GM19395 (cell line): ENCODE measurements at regions not wholly inside any gene's neighbourhood (a gene's known extent, or its start where the extent isn't known, plus 50 kb on each side); places are given as distances from the start of the nearest gene placed in this dataset.
"Not testable (repeated sequence)": the region's sequence is repeated elsewhere in the genome, so short reads cannot be mapped to it uniquely, and the experiment has no call there.

Source experiments
- ATAC-seq: cut with Tn5 transposase; IDR thresholded peaks from one replicate; pipeline ENCODE4 v1.9.1; 2021; ENCODE audit warnings: mild to moderate bottlenecking, moderate library complexity; ENCODE audit not compliant: unreplicated experiment

DNA sequence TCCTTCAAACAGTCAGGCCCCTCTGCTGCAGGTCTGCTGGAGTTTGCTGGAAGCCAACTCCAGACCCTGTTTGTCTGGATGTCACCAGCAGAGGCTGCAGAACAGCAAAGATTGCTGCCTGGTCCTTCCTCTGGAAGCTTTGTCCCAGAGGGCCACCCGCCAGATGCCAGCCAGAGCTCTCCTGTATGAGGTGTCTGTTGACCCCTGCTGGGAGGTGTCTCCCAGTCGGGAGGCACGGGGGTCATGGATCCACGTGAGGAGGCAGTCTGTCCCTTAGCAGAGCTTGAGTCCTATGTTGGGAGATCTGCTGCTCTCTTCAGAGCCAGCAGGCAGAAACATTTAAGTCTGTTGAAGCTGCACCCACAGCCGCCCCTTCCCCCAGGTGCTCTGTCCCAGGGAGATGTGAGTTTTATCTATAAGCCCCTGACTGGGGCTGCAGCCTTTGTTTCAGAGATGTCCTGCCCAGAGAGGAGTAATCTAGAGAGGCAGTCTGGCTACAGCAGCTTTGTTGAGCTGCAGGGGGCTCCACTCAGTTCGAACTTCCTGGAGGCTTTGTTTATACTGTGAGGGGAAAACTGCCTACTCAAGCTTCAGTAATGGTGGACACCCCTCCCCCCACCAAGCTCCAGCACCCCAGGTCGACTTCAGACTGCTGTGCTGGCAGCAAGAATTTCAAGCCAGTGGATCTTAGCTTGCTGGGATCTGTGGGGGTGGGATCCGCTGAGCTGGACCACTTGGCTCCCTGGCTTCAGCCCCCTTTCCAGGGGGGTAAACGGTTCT is 72.1 kb downstream of the OGFRL1 start:
- ATAC-seq = not testable (repeated sequence)

DNA sequence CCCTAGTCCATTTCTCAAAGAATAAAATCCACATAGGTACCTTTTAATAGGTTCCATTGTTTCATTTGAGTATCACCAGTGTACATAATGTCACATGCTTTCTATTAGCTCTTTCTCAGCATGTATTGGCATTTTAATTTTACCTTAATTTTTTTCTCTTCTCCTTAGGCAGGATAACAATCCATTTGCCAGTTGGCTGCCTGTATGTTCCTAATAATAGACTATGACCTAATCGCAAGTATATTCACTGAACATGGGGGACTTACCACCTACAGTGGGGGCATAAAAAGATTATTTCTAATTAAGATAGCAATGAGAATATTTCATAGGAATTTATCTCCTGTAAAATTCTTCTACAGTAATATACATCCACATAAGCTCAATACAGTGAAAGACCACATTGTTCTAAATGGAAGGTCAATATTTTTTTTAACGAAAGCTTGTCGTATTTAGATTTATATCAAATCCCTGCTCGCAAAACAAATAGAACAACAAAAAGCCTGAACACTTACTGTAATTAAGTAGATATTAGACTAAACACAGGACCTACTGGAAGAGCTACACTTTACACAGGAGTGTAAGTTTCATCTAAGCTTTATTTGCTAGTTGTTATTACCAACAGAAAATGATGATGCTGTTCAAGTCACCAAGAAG is 76.4 kb downstream of the OGFRL1 start:
- ATAC-seq = no peak

DNA sequence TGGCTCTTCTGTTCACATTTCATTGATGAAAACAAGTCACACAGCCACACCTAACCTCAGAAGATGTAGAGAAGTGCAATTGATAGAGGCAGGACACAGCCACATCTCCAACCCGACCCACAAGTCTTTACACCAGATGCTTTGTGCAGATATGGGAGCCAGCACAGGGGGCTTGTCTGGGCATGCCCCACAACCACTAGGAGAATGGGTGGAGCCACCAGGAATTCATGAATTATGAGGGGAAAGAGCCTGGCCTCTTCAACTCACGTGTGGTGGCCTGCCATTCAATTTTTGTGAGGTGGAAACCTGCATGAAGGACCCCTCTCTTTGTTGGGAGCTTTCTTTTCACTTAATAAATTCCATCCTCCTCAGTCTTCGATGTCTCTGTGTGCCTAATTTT is 79.1 kb downstream of the OGFRL1 start:
- ATAC-seq = no peak

DNA sequence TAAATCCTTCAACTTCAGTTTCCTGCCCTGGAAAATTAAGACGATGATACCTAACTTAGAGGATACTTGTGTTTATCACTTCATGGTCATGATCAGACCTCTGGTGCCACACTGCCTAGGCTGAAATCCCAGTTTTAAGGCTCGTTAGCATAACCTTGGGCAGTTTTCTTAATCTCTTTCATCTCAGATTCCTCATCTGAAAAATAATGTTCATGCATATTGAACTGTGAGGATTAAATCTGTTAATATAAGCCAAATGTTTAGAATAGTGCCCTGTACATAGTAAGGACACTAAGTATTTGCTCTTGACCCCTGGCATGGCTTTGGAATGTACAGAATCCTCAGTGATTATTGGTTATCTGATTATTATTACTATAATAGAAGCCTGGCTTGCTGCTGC is 79.7 kb downstream of the OGFRL1 start:
- ATAC-seq = no peak

DNA sequence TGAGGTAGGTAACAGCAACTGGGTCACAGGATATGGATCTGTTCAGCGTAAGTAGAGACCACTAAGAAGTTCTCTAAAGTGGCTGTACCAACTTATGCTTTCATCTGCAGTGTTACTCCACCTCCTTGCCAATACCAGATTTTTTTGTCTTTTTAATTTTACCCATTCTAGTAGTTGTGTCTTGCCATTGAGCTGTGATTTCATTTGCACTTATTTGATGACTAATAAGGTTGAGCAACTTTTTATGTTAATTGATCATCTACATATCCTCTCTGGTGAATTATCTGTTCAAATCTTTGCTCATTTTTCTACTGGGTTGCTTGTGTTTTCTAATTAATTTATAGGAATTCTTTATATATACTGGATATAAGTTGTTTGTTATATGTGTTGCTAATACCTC is 82.9 kb downstream of the OGFRL1 start:
- no peak for ATAC-seq

DNA sequence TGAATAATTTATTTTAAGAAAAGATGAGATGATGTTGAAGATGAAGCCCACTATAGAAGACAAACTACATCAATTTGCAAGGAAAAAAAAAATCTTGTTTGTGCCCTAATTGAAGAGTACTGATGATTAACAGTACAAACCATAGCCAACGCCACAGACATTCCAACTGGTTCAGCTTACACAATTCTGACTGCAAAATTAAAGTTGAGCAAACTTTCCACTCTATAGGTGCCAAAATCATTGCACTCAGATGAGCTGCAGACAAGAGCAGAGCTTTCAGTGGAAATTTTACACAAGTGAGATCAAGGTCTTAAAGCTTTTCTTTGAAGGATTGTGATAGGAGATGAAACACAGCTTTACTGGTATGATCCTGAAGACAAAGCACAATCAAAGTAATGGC is 85.3 kb downstream of the OGFRL1 start:
- ATAC-seq = no peak

DNA sequence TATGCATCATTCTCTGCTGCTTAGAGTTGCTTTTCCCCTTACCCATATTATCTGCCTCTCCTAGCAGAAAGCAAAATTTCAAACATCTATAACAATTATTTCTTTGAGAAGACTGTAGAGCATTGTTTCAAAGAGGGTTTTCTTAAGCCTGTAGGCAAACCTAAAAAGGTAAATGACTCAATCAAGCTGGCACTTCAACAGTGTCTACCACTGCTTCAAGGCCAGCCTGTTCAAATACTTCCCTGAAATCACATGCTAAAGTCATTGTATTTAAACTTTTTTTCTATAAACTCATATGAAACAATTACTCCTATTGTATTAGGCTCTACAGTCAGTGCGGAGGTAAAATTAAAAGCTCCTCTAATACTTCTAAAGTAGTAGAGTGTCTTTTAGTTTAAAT is 87.1 kb downstream of the OGFRL1 start:
- no peak for ATAC-seq

DNA sequence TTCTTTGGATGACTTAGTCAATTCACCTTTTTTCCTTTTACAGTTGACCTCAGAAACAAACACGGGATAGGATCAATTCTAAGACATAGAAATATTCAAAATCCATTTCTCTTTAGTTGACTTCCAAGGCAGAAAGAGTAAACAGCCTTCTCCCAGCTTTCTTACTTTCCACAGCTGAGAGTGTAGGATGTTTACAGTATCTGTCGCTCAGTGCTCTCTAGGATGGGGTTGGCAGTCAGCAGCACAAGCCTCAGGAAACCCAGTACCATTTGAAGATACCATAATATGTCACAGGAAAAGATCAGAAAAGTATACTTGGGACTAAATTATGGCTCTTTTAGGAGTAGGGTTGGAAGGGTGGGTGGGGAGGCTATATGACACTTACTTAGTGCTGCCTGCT is 88.2 kb downstream of the OGFRL1 start:
- ATAC-seq = no peak

DNA sequence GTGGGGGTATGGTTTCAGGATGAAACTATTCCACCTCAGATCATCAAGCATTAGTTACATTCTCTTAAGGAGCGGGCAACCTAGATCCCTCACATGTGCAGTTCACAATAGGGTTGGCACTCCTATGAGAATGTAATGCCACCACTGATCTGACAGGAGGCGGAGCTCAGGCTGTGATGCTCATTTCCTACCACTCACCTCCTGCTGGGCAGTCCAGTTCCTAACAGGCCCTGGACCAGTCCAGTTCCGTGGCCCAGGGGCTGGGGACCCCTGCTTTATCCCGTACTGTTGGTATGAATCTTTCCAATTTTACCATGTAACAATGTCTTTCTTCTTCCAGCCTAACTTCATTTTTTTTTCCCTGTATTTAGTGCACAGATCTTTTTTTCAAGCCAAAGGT is 94.9 kb downstream of the OGFRL1 start:
- ATAC-seq = no peak

DNA sequence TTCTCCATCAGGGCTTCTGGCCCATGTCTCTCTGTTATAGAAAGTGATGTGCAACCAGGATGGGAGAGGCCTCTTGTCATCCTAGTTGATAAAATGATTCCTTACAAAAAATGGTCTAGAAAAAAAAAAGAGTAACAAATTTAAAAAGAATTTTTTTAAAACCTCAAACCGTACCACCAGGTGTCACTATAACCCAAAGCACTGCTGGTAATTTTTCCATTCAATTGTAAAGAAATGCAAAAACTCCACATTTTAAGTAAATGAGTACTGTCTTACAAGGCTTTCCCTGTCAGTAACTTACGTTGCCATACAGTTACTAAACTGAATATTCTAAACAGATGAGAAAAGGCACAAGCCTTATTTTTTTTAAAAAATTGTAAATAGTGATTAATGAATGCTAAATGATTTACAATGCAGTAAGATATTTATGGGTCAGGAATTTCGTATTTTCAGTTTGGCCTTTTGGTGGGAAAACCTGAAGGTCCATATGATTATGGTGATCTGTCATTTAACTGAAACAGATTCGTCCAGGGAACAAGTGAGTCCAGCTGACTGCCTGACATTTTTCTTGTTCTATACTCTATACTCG is 95.4 kb downstream of the OGFRL1 start:
- no peak for ATAC-seq

DNA sequence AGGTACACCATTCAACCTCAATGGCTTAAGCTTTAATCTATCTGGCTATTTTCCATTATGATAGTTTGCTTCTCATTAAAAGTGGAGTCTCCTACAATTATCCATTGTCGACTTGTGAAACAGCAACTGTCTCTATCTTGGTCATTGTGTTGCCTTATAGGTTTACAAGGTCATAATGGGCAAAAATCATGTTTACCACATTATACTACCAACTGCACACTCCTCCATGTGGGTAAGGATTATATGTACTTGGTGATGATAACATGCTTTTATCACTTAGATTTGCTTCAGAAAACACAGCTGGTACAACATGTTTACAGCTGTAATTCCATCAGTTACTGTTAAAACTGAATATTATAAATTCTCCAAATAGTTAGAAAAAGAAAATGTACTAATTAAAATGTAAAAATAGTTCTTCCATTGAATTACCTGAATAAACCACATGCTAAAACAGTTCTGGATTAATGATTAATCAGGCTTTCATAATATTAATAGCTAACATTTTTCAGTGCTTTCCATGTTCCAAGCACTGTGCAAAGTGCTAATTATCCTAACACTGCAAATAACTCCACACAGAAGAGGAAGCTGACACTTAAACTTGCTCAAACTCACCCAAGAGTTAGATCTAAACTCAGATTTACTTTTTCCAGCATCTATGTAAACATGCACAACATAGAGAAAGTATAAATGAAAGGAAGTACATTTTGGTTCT is 96.7 kb downstream of the OGFRL1 start:
- ATAC-seq = no peak

DNA sequence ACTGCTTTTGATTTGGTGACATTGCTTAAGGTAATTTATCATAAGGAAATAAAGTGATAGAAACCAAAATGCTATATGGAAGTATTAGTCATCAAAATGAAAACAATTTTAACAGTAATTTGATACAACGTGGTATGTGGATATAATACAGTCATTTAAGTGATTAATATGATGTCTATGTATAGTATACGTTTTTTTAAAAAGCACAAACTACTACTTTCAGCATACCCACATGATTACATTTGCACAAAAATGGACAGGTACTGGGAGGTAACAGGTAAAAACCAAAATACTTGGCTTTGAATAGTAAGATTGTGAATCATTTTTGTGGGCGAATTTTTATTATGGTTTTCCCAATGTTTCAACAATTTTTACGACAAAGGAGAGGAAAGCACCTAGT is 97.6 kb downstream of the OGFRL1 start:
- ATAC-seq = no peak

DNA sequence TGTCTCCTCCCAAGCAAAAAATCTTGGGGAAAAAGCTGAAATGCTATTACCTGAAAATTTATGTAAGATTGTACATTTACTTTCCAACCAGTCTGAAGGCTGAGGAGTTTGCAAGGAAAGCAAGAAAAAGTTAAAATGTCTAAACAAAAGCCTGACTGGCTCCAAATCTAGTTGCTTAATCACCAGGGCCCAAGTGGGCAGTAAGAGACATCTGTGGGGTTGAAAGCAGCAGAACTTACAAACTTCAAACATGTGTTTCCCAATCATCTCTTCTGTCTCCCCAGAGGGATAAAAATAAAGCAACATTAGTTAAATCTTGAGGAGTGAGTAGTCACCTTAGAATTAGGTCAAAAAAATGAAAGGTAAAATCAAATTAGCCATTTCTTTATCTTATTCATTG is 98.6 kb downstream of the OGFRL1 start:
- no peak for ATAC-seq

DNA sequence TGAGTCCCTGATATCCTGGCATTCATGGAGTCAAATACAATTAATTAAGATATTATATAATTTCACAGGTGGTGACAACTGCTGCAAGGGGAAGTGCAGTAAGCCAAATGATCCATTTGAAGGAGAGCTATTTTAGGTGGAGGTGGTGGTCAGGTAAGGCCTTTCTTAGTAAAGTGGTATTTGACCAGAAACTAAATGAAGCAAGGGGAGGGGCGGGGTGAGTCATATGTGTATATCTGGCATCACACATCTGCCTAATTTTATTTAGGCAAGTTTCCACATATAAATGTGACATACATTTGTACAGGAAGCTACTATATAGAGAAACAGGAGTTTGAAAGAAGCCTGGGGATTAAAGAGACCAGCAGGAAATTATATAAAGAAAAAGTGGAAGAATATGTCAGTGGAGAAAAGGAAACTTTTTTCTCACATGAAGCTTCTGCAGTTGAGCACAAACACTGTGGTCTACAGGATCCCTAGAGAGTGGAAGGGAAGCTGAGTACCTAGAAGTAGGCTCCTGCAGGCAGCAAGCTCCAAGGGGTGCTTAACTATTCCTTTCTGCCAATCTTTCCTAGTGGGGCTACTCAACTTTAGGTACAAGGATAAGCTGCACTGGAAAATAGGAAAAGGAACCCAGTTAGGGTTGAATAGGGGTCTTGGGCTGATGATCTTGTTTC is 99.6 kb downstream of the OGFRL1 start:
- peak; percentile 54 for ATAC-seq

DNA sequence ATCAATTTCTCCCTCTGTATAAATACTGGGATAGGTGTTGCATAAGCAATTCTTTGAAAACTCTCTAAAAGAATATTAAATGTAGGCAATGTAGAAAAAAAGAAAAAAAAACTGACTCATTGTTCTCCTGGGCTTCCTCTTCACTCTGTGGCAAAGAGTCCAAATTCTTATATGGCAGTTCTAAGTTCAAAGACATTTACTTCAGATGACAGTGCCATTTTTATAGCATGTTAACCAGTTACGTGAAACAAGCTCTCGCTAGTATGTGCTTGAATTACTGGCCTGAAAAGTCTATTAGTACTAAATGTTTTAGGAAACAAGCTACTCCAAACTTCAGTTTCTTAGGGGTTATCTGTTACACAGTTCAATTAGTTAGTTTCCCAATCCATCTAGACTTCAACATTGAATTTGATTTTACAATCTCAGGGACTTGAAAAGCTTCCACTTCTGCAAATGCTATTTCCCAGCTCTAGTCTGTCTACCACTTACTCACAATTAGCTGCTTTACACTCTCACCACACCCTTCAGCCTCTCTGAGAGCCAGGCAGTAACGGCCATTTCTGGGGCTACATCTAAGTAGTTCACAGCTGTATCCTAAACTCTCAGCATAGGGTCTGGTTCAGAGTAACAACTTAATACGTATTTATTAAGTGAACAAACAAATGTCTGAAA is 100.4 kb downstream of the OGFRL1 start:
- no peak for ATAC-seq

DNA sequence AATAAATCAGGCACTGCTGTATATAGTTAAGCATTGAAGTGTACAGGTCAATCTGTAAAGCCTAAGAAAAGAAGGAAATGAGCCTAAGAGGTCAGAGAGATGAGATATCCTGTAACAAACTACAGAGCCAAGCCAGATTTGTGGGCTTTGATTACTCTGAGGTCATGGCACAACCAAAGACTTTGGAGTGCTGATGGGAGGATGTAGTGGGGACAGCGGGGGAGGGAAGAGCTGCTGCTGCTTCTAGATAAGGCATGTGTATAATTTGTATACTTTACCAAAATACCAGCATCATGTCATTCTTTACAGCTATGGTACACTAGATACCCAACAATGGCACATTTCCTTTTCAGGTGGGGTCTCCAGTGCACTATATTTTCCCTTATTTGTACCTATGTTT is 102.5 kb downstream of the OGFRL1 start:
- ATAC-seq = no peak

DNA sequence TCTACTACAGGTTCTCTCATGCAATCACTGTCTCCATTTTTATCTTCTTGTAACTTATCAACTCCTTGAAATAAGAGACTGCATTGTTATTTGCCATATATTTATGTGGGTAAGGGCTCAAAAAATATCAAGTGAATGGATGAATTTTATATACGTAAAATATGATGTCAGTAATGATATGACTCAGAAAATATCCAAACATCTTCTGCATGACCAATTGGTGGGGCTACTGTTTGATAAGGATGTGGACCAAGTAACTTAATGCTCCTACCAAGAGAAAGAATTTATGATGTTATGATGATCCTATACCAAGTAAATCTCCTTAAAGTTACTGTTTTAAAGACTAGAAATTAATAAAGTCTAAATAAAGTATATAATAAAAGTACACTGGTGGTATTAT is 103.7 kb downstream of the OGFRL1 start:
- ATAC-seq = no peak

DNA sequence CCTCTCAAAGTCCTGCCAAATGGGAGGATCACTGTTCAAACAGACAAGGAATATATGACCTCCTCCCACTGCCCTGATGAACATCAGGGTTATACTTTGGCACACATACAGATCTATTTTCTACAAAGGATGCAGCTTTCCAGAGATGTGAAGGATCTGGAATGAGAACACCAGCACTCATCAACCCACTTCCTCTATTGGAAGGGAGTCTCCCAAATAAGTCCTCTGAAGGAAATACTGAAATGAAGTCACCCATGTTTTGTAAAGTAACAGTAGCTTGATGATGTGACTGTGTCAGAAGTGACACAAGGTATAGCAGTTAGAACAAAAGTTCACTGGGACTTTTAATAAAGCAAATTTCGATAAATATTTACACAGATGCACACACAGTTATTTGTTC is 104.9 kb downstream of the OGFRL1 start:
- no peak for ATAC-seq

DNA sequence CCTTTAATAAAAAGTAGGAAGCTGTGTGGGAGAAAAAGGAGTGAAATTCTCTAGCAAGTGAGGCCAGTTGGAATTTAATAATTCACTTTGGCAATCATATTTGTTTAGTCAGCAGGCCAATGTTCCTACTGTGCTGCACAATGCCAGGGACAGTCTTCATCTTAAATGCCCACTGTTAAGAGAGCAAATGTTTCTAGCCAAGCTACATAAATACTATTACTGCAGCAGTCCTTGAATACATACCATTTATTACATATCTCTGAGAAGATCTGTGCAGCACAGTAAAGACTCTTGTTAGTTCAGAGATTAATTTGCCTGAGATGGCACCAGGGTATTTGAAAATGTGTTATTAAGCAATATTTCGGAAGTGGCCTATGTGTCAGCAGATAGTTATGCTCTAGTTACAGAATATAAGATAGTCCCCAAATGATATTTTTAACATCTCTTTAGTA is 105.4 kb downstream of the OGFRL1 start:
- no peak for ATAC-seq

DNA sequence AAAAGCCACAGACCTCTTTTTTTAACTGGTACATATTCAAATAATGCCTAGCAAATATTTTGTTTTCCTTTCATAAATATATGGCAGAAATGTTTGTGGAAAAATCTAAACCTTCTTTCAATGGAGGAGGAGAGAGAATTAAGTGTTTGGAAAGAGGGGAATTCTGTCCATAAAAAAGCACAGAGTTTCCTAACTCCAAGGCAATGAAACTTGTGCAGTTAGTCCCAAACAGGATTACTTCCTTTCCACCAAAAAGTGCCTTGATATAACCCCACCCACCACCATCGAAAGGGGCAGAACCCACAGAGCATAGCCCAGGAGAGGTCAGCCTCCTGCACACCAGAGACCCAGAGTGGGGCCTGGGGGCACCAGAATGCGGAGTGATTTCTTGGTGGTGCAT is 106.3 kb downstream of the OGFRL1 start:
- ATAC-seq = no peak
